ENCODE measurements at regions not wholly inside any gene's neighbourhood (a gene's known extent, or its start where the extent isn't known, plus 50 kb on each side); places are given as distances from the start of the nearest gene placed in this dataset.

GRCh38 chr9:134976403-134976802, 58.7 kb upstream of the FCN1 start:
- TF ChIP-seq, protein P1, sequence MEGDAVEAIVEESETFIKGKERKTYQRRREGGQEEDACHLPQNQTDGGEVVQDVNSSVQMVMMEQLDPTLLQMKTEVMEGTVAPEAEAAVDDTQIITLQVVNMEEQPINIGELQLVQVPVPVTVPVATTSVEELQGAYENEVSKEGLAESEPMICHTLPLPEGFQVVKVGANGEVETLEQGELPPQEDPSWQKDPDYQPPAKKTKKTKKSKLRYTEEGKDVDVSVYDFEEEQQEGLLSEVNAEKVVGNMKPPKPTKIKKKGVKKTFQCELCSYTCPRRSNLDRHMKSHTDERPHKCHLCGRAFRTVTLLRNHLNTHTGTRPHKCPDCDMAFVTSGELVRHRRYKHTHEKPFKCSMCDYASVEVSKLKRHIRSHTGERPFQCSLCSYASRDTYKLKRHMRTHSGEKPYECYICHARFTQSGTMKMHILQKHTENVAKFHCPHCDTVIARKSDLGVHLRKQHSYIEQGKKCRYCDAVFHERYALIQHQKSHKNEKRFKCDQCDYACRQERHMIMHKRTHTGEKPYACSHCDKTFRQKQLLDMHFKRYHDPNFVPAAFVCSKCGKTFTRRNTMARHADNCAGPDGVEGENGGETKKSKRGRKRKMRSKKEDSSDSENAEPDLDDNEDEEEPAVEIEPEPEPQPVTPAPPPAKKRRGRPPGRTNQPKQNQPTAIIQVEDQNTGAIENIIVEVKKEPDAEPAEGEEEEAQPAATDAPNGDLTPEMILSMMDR (IDR thresholded peaks at IDR 0.05), result no peak
- TF ChIP-seq POLR2A (IDR thresholded peaks at IDR 0.05), result no peak
